PC-9 (cell line): ENCODE measurements at regions not wholly inside any gene's neighbourhood (a gene's known extent, or its start where the extent isn't known, plus 50 kb on each side); places are given as distances from the start of the nearest gene placed in this dataset.

Experiments
- BruUV-seq: library from RNA; stranded (reverse); fragments of 400-500 nt; replicated peaks from 2 replicates; lab custom pipeline; 2021; lab: Mats Ljungman, UMichigan
- CTCF ChIA-PET: fragments of 300-600 bp; sonication (Branson Sonifier 250); formaldehyde crosslinking; loops from one replicate; lab custom pipeline; 2022; ENCODE audit warnings: antibody characterized with exemption; lab: Charles Lee
- POLR2A ChIA-PET: fragments of 300-600 bp; sonication (Branson Sonifier 250); formaldehyde crosslinking; loops from one replicate; lab custom pipeline; 2022; ENCODE audit warnings: antibody characterized with exemption; ENCODE audit not compliant: unreplicated experiment; lab: Charles Lee
- DNase-seq, 2 experiments: peaks; one replicate each; pipeline versions ENCODE4 v3.0.0 to v3.0.0-alpha.2; 2015 to 2022; ENCODE audit warnings: mixed read lengths in 1 of 2
- H2AFZ ChIP-seq: fragments of 200-600 bp; sonication (generic); 2 replicates; pipeline ENCODE4 v1.8.1; 2017; ENCODE audit warnings: antibody characterized with exemption
- H3F3A ChIP-seq: fragments of 200-600 bp; sonication (generic); 2 replicates; pipeline ENCODE4 v1.8.1; 2017; ENCODE audit warnings: antibody characterized with exemption, mild to moderate bottlenecking, low read depth; ENCODE audit not compliant: insufficient read depth
- H3K27ac ChIP-seq: fragments of 200-600 bp; sonication (generic); 2 replicates; pipeline ENCODE4 v1.6.1; 2016; ENCODE audit warnings: mixed run types
- H3K27me3 ChIP-seq: fragments of 200-600 bp; sonication (generic); 2 replicates; pipeline ENCODE4 v1.6.1; 2016; ENCODE audit warnings: low read depth, mixed run types; ENCODE audit not compliant: insufficient read depth
- H3K36me3 ChIP-seq: fragments of 200-600 bp; sonication (generic); 2 replicates; pipeline ENCODE4 v1.6.1; 2016; ENCODE audit warnings: low read depth, mixed run types
- H3K4me1 ChIP-seq: fragments of 200-600 bp; sonication (generic); replicated peaks from 2 replicates; pipeline ENCODE4 v1.6.1; 2016; ENCODE audit warnings: mixed run types; ENCODE audit not compliant: insufficient read depth
- H3K4me2 ChIP-seq: fragments of 200-600 bp; sonication (generic); 2 replicates; pipeline ENCODE4 v1.6.1; 2017; ENCODE audit warnings: mixed run types
- H3K4me3 ChIP-seq: fragments of 200-600 bp; sonication (generic); 2 replicates; pipeline ENCODE4 v1.6.1; 2016; ENCODE audit warnings: mixed run types
- H3K79me2 ChIP-seq: fragments of 200-600 bp; sonication (generic); 2 replicates; pipeline ENCODE4 v1.6.1; 2017; ENCODE audit warnings: low read depth, mixed run types
- H3K9me2 ChIP-seq: fragments of 200-600 bp; sonication (generic); 2 replicates; pipeline ENCODE4 v1.8.1; 2017; ENCODE audit warnings: mild to moderate bottlenecking; ENCODE audit not compliant: insufficient read depth
- H3K9me3 ChIP-seq: fragments of 200-600 bp; sonication (generic); 2 replicates; pipeline ENCODE4 v1.8.1; 2016; ENCODE audit warnings: low read depth; ENCODE audit not compliant: insufficient read depth
- H4K20me1 ChIP-seq: fragments of 200-600 bp; sonication (generic); 2 replicates; pipeline ENCODE4 v1.8.1; 2017; ENCODE audit not compliant: insufficient read depth
- CTCF ChIP-seq: fragments of 200-600 bp; sonication (generic); conservative IDR thresholded peaks from 2 replicates; pipeline ENCODE4 v1.6.1; 2017; ENCODE audit warnings: mixed run types, antibody characterized with exemption, mild to moderate bottlenecking, moderate library complexity
- EZH2 ChIP-seq: fragments of 200-600 bp; sonication (generic); IDR thresholded peaks from 2 replicates; pipeline ENCODE4 v1.8.0; 2017; ENCODE audit warnings: antibody characterized with exemption, low read depth
- intact Hi-C: fragments of 100-400 bp; cut with micrococcal nuclease; formaldehyde crosslinking; loops from one replicate; pipeline ENCODE4 v1.10.0; 2022; ENCODE audit not compliant: unreplicated experiment

GRCh38 chr18:28760299-28760698 is 583.4 kb upstream of the CDH2 start:
- BruUV-seq = no TSS peak
- no peaks in the 10 kb centered on the region for H3F3A ChIP-seq
- no peak overlapping the region for H3K4me3 ChIP-seq
- H2AFZ ChIP-seq = no peak overlapping the region
- TF ChIP-seq EZH2 = no peak
- TF ChIP-seq CTCF = no peak
- ChIA-PET POLR2A (no interaction called here), CTCF (no interaction called here)
- no peaks in the 10 kb centered on the region for H3K27me3 ChIP-seq
- no peak overlapping the region for H3K4me2 ChIP-seq
- H3K27ac ChIP-seq = no peak overlapping the region
- H3K9me3 ChIP-seq = no peaks in the 10 kb centered on the region
- no peaks in the 10 kb centered on the region for H3K36me3 ChIP-seq
- no peaks in the 10 kb centered on the region for H3K79me2 ChIP-seq
- H3K4me1 ChIP-seq = no peaks in the 10 kb centered on the region
- no peak for DNase-seq
- intact Hi-C loops = no loop called here
- no peaks in the 10 kb centered on the region for H4K20me1 ChIP-seq
- H3K9me2 ChIP-seq = no peaks in the 10 kb centered on the region

GRCh38 chr18:28757466-28758008 is 580.6 kb upstream of the CDH2 start:
- Histone ChIP-seq H2AFZ (no peak overlapping the region), H3K79me2 (no peaks in the 10 kb centered on the region), H4K20me1 (no peaks in the 10 kb centered on the region), H3F3A (no peaks in the 10 kb centered on the region), H3K4me3 (no peak overlapping the region), H3K9me3 (no peaks in the 10 kb centered on the region), H3K27ac (no peak overlapping the region), H3K9me2 (no peaks in the 10 kb centered on the region), H3K4me1 (no peaks in the 10 kb centered on the region), H3K27me3 (no peaks in the 10 kb centered on the region), H3K36me3 (no peaks in the 10 kb centered on the region), H3K4me2 (no peak overlapping the region)
- intact Hi-C loops = no loop called here
- no peak for TF ChIP-seq CTCF
- no peak for TF ChIP-seq EZH2
- ChIA-PET CTCF (no interaction called here), POLR2A (no interaction called here)
- BruUV-seq = no TSS peak
- DNase-seq = no peak

- BruUV-seq = no TSS peak
- H3K4me2 ChIP-seq = no peak overlapping the region
- H3K9me3 ChIP-seq = no peaks in the 10 kb centered on the region
- no peaks in the 10 kb centered on the region for H3K4me1 ChIP-seq
- TF ChIP-seq EZH2 = no peak
- intact Hi-C loops = no loop called here
- no peaks in the 10 kb centered on the region for H3K36me3 ChIP-seq
- H3K4me3 ChIP-seq = no peak overlapping the region
- no peak for DNase-seq
- H3K27me3 ChIP-seq = no peaks in the 10 kb centered on the region
- H3K27ac ChIP-seq = no peak overlapping the region
- H4K20me1 ChIP-seq = no peaks in the 10 kb centered on the region
- H3F3A ChIP-seq = no peaks in the 10 kb centered on the region
- ChIA-PET CTCF (no interaction called here), POLR2A (no interaction called here)
- H2AFZ ChIP-seq = no peak overlapping the region
- H3K79me2 ChIP-seq = no peaks in the 10 kb centered on the region
- no peaks in the 10 kb centered on the region for H3K9me2 ChIP-seq
Measured at GRCh38 chr18:28743115-28743514, 566.2 kb upstream of the CDH2 start.

GRCh38 chr18:28740575-28740974 is 563.6 kb upstream of the CDH2 start:
- TF ChIP-seq CTCF = no peak
- TF ChIP-seq EZH2 = no peak
- POLR2A ChIA-PET = no interaction called here

More at GRCh38 chr18:28740575-28740974, 563.6 kb upstream of the CDH2 start:
- Histone ChIP-seq H3K27me3 (no peaks in the 10 kb centered on the region), H3F3A (no peaks in the 10 kb centered on the region), H3K79me2 (no peaks in the 10 kb centered on the region), H4K20me1 (no peaks in the 10 kb centered on the region), H3K9me2 (no peaks in the 10 kb centered on the region), H3K4me1 (no peaks in the 10 kb centered on the region), H3K4me3 (no peak overlapping the region), H3K27ac (no peak overlapping the region), H2AFZ (no peak overlapping the region), H3K36me3 (no peaks in the 10 kb centered on the region), H3K4me2 (no peak overlapping the region), H3K9me3 (no peaks in the 10 kb centered on the region)
- no peak for DNase-seq
- intact Hi-C loops = no loop called here
- no TSS peak for BruUV-seq
- CTCF ChIA-PET = no interaction called here
